A673 (cell line): ENCODE measurements at regions not wholly inside any gene's neighbourhood (a gene's known extent, or its start where the extent isn't known, plus 50 kb on each side); places are given as distances from the start of the nearest gene placed in this dataset.

Experiments used
- BruUV-seq: library from RNA; stranded (reverse); fragments of 400-500 nt; replicated peaks from 2 replicates; lab custom pipeline; 2021; lab: Mats Ljungman, UMichigan
- CTCF ChIA-PET: fragments of 300-600 bp; sonication (Branson Sonifier 250); formaldehyde crosslinking; loops from one replicate; lab custom pipeline; 2022; ENCODE audit warnings: antibody characterized with exemption; lab: Charles Lee
- POLR2A ChIA-PET: fragments of 300-600 bp; sonication (Branson Sonifier 250); formaldehyde crosslinking; loops from one replicate; lab custom pipeline; 2022; ENCODE audit warnings: antibody characterized with exemption; ENCODE audit not compliant: low non-redundant PET; lab: Charles Lee
- DNase-seq: peaks from one replicate; pipeline ENCODE4 v3.0.0-alpha.2; 2015; ENCODE audit warnings: low spot score
- H3K27ac ChIP-seq: fragments of 200-600 bp; sonication (generic); 2 replicates; pipeline ENCODE4 v1.5.1; 2016; ENCODE audit warnings: mixed run types, low read depth, mild to moderate bottlenecking, mixed read lengths, antibody characterized with exemption, low read length; ENCODE audit not compliant: poor library complexity, severe bottlenecking
- H3K27me3 ChIP-seq: fragments of 200-600 bp; sonication (generic); replicated peaks from 2 replicates; pipeline ENCODE4 v1.6.1; 2017; ENCODE audit warnings: mixed run types, low read depth, mild to moderate bottlenecking, mixed read lengths, antibody characterized with exemption, low read length; ENCODE audit not compliant: insufficient read depth, poor library complexity
- H3K36me3 ChIP-seq: fragments of 200-600 bp; sonication (generic); 2 replicates; pipeline ENCODE4 v1.6.1; 2016; ENCODE audit warnings: mixed run types, mild to moderate bottlenecking, mixed read lengths, antibody characterized with exemption, low read length; ENCODE audit not compliant: insufficient read depth, poor library complexity, severe bottlenecking
- H3K4me1 ChIP-seq: fragments of 200-600 bp; sonication (generic); 2 replicates; pipeline ENCODE4 v1.6.1; 2017; ENCODE audit warnings: mixed run types, mild to moderate bottlenecking, mixed read lengths, antibody characterized with exemption, low read length; ENCODE audit not compliant: insufficient read depth, poor library complexity, severe bottlenecking
- H3K4me3 ChIP-seq: fragments of 200-600 bp; sonication (generic); 2 replicates; pipeline ENCODE4 v1.5.1; 2016; ENCODE audit warnings: low read depth, mixed run types, mild to moderate bottlenecking, mixed read lengths, low read length; ENCODE audit not compliant: poor library complexity, severe bottlenecking
- H3K9me3 ChIP-seq: fragments of 200-600 bp; sonication (generic); 2 replicates; pipeline ENCODE4 v1.6.1; 2016; ENCODE audit warnings: mixed run types, low read depth, mild to moderate bottlenecking, mixed read lengths, antibody characterized with exemption, low read length; ENCODE audit not compliant: poor library complexity, severe bottlenecking
- EZH2 ChIP-seq: fragments of 200-600 bp; sonication (generic); IDR thresholded peaks from 2 replicates; pipeline ENCODE4 v1.6.1; 2017; ENCODE audit warnings: borderline replicate concordance, low read depth, mild to moderate bottlenecking, mixed read lengths, antibody characterized with exemption, low read length; ENCODE audit not compliant: poor library complexity, severe bottlenecking
- intact Hi-C: fragments of 100-400 bp; cut with micrococcal nuclease; formaldehyde crosslinking; loops from one replicate; pipeline ENCODE4 v1.10.0; 2022; ENCODE audit not compliant: unreplicated experiment
- TF ChIP-seq, protein P1 (sequence below): fragments of 300-800, 200-600 bp; sonication (generic); conservative IDR thresholded peaks from 2 replicates; pipeline ENCODE4 v1.5.1; 2017; ENCODE audit warnings: low read depth, mild to moderate bottlenecking, antibody characterized with exemption, low read length, moderate library complexity, mixed read lengths

DNA sequence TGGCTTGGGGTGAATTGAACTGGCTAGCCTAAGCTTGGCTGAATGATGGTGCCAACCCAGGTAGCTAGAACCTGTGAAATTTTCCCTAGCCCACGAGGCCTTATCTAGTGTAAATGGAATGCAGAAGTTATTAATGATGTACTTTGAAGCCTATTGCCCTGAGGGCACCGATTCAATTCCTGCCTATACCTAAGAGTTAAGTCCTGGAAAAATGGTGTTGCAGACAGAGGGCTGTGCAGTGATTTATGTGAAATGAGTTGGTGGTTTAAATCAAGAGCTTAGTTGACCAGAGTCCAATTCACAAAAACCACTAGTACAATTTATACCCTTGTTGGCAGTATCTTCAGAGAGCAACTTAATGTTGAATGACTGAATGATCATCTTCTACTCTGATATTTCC is 373.8 kb upstream of the JAG1 start:
- ChIA-PET POLR2A (no interaction called here), CTCF (no interaction called here)
- TF ChIP-seq, protein P1, sequence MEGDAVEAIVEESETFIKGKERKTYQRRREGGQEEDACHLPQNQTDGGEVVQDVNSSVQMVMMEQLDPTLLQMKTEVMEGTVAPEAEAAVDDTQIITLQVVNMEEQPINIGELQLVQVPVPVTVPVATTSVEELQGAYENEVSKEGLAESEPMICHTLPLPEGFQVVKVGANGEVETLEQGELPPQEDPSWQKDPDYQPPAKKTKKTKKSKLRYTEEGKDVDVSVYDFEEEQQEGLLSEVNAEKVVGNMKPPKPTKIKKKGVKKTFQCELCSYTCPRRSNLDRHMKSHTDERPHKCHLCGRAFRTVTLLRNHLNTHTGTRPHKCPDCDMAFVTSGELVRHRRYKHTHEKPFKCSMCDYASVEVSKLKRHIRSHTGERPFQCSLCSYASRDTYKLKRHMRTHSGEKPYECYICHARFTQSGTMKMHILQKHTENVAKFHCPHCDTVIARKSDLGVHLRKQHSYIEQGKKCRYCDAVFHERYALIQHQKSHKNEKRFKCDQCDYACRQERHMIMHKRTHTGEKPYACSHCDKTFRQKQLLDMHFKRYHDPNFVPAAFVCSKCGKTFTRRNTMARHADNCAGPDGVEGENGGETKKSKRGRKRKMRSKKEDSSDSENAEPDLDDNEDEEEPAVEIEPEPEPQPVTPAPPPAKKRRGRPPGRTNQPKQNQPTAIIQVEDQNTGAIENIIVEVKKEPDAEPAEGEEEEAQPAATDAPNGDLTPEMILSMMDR: no peak
- TF ChIP-seq EZH2: no peak
- Histone ChIP-seq H3K4me3 (no peak overlapping the region), H3K36me3 (no peaks in the 10 kb centered on the region), H3K9me3 (no peaks in the 10 kb centered on the region), H3K4me1 (no peaks in the 10 kb centered on the region), H3K27ac (no peak overlapping the region), H3K27me3 (peaks cover 6% of the 10 kb centered on the region)
- DNase-seq: no peak
- BruUV-seq: no TSS peak
- intact Hi-C loops: no loop called here

DNA sequence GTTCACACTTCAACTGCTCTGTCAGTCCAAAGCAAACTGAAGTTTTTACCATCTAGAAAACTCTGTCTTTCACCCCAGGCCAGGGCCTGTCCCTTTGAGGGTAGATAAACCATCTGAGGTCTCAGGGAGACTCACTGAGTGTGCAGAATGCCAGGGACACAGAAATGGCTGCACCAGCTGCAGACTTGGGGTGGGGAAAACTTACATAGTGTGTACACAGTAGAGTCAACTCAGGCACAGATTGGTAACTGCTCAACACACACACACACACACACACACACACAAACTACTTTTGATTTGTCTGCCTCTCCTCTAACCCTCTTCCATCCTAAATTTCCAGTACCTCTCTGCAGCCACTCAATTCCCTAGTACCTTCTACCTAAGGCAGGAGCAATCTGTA is 374.9 kb upstream of the JAG1 start:
- Histone ChIP-seq H3K4me1 (no peaks in the 10 kb centered on the region), H3K27me3 (peaks cover 6% of the 10 kb centered on the region), H3K4me3 (no peak overlapping the region), H3K27ac (no peak overlapping the region), H3K36me3 (no peaks in the 10 kb centered on the region), H3K9me3 (no peaks in the 10 kb centered on the region)
- no TSS peak for BruUV-seq
- TF ChIP-seq, protein P1: no peak
- no peak for TF ChIP-seq EZH2
- no peak for DNase-seq
- intact Hi-C loops: no loop called here
- POLR2A ChIA-PET: no interaction called here
- CTCF ChIA-PET: no interaction called here

DNA sequence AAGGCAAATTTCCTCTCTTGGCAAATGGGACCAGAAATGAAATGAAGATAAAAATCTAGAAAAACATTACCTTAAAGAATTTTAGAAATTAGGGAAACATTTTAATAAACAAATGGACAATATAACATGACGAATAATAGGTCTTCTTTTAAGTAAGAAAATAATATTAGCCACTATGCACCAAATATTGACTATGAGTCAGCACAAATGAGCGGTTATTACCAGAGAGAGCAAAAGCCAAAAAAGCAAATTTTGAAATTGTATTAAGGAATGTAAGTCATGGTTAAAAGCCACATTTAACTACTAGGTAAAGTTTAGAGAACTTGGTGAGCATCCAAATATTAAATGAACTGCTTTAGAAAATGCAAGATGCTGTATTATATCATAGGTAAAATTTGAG is 376.6 kb upstream of the JAG1 start:
- Histone ChIP-seq H3K4me1 (no peaks in the 10 kb centered on the region), H3K4me3 (no peak overlapping the region), H3K27me3 (peaks cover 6% of the 10 kb centered on the region), H3K9me3 (no peaks in the 10 kb centered on the region), H3K27ac (no peak overlapping the region), H3K36me3 (no peaks in the 10 kb centered on the region)
- TF ChIP-seq EZH2: no peak
- TF ChIP-seq, protein P1: no peak
- intact Hi-C loops: no loop called here
- ChIA-PET POLR2A (no interaction called here), CTCF (no interaction called here)
- DNase-seq: no peak
- BruUV-seq: no TSS peak
